Neuronal stem cell (in vitro differentiated cells): ENCODE measurements at regions not wholly inside any gene's neighbourhood (a gene's known extent, or its start where the extent isn't known, plus 50 kb on each side); places are given as distances from the start of the nearest gene placed in this dataset.

Source experiments
- DNase-seq: peaks from one replicate; pipeline ENCODE4 v3.0.0-alpha.2; 2013; ENCODE audit warnings: low spot score
- H2AFZ ChIP-seq: one replicate; pipeline ENCODE4 v1.6.1; 2013; ENCODE audit warnings: mild to moderate bottlenecking, low read length, inconsistent platforms
- H2AK5ac ChIP-seq: 2 replicates; pipeline ENCODE4 v1.6.1; 2013; ENCODE audit warnings: low read depth, mild to moderate bottlenecking, inconsistent platforms, low read length, moderate library complexity, mixed read lengths
- H2BK120ac ChIP-seq: 2 replicates; pipeline ENCODE4 v1.6.1; 2013; ENCODE audit warnings: low read depth, mild to moderate bottlenecking, inconsistent platforms, low read length, moderate library complexity, mixed read lengths
- H2BK12ac ChIP-seq: one replicate; pipeline ENCODE4 v1.6.1; 2013; ENCODE audit warnings: low read length, inconsistent platforms
- H2BK15ac ChIP-seq: 2 replicates; pipeline ENCODE4 v1.6.1; 2013; ENCODE audit warnings: mild to moderate bottlenecking, low read length, inconsistent platforms, mixed read lengths
- H2BK5ac ChIP-seq: one replicate; pipeline ENCODE4 v1.6.1; 2013; ENCODE audit warnings: inconsistent platforms, mild to moderate bottlenecking, low read length, moderate library complexity
- H3K14ac ChIP-seq: one replicate; pipeline ENCODE4 v1.6.1; 2013; ENCODE audit warnings: low read length, inconsistent platforms
- H3K18ac ChIP-seq: 2 replicates; pipeline ENCODE4 v1.6.1; 2013; ENCODE audit warnings: low read length, inconsistent platforms
- H3K23ac ChIP-seq: 2 replicates; pipeline ENCODE4 v1.6.1; 2013; ENCODE audit warnings: low read depth, mild to moderate bottlenecking, mixed read lengths, low read length, inconsistent platforms; ENCODE audit not compliant: poor library complexity
- H3K27ac ChIP-seq: replicated peaks from 3 replicates; pipeline ENCODE4 v1.5.1; 2013; ENCODE audit warnings: low read length, inconsistent platforms
- H3K27me3 ChIP-seq, 3 experiments: 2 replicates each; pipeline ENCODE4 v1.6.1; 2013; ENCODE audit warnings: low read length in 3 of 3, mild to moderate bottlenecking in 2 of 3, inconsistent platforms in 1 of 3, low read depth in 1 of 3, mixed read lengths in 1 of 3, moderate library complexity in 1 of 3; ENCODE audit not compliant: control insufficient read depth in 3 of 3, insufficient read depth in 3 of 3
- H3K36me3 ChIP-seq, 2 donors: replicated peaks in 1 of 2; 2 replicates each; pipeline ENCODE4 v1.6.1; 2013; ENCODE audit warnings: low read length in 2 of 2; ENCODE audit not compliant: control insufficient read depth in 2 of 2, insufficient read depth in 2 of 2
- H3K4ac ChIP-seq: 2 replicates; pipeline ENCODE4 v1.6.1; 2013; ENCODE audit warnings: inconsistent platforms, mild to moderate bottlenecking, low read length, moderate library complexity
- H3K4me1 ChIP-seq, 2 donors: 1 replicate in 1 of 2; 2 replicates in 1 of 2; pipeline ENCODE4 v1.6.1; 2013; ENCODE audit warnings: low read length in 2 of 2, low read depth in 1 of 2; ENCODE audit not compliant: control insufficient read depth in 2 of 2, insufficient read depth in 1 of 2
- H3K4me2 ChIP-seq: one replicate; pipeline ENCODE4 v1.6.1; 2013; ENCODE audit warnings: mild to moderate bottlenecking, low read length, inconsistent platforms; ENCODE audit not compliant: insufficient read depth, poor library complexity, severe bottlenecking
- H3K4me3 ChIP-seq, 2 donors: 2 replicates each; pipeline ENCODE4 v1.5.1; 2013; ENCODE audit warnings: low read length in 2 of 2, mild to moderate bottlenecking in 2 of 2, inconsistent platforms in 1 of 2, moderate library complexity in 1 of 2
- H3K79me1 ChIP-seq: one replicate; pipeline ENCODE4 v1.6.1; 2013; ENCODE audit warnings: low read depth, mild to moderate bottlenecking, inconsistent platforms, low read length, moderate library complexity
- H3K9ac ChIP-seq: one replicate; pipeline ENCODE4 v1.6.1; 2013; ENCODE audit warnings: mild to moderate bottlenecking, low read depth, low read length, inconsistent platforms; ENCODE audit not compliant: poor library complexity
- H3K9me3 ChIP-seq, 2 donors: replicated peaks in 1 of 2; 2 replicates each; pipeline versions ENCODE3 to v1.6.1; 2013; ENCODE audit warnings: low read length in 2 of 2, mild to moderate bottlenecking in 2 of 2, inconsistent platforms in 1 of 2, low read depth in 1 of 2, mixed read lengths in 1 of 2, moderate library complexity in 1 of 2; ENCODE audit not compliant: control insufficient read depth in 2 of 2, insufficient read depth in 1 of 2
- H4K8ac ChIP-seq: one replicate; pipeline ENCODE4 v1.6.1; 2013; ENCODE audit warnings: low read depth, mild to moderate bottlenecking, inconsistent platforms, low read length, moderate library complexity
- H4K91ac ChIP-seq: one replicate; pipeline ENCODE4 v1.6.1; 2013; ENCODE audit warnings: low read length, low read depth, mild to moderate bottlenecking, inconsistent platforms; ENCODE audit not compliant: poor library complexity
- WGBS, 2 donors: extraction: QIAGEN DNeasy Blood & Tissue Kit; methylation state at CpG; one replicate each; pipeline ENCODE4 v1.1.7; 2013; ENCODE audit warnings: missing lambda C conversion rate in 2 of 2, mixed read lengths in 1 of 2; ENCODE audit not compliant: insufficient read length in 2 of 2, insufficient replicate concordance in 1 of 2; ENCODE audit errors: extremely low coverage in 2 of 2; 5-methylcytosine and 5-hydroxymethylcytosine counted together

DNA sequence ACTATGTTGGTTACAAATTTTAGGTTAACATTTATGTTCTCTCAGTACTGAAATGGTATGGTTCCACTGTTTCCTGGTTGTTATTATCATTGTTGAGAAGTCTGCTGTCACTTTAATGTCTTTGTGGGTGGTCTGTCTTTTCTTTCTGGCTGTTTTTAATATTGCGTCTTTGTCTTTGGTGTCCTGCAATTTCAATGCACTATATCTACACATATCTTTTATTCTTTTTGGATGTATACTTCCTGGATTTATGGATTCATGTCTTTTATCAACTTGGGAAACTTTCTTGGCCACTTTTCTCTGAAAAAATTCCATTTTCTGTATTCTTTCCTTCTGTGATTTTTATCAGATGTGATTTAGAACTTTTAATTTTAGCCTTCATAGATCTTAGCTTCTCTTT, 250.2 kb downstream of the BUB3 start:
- no peaks in the 10 kb centered on the region for H3K4me1 ChIP-seq
- H2BK5ac ChIP-seq: no peak overlapping the region
- H2BK120ac ChIP-seq: no peak overlapping the region
- H3K27ac ChIP-seq: no peak overlapping the region
- no peak overlapping the region for H2BK15ac ChIP-seq
- no peak overlapping the region for H4K8ac ChIP-seq
- no peak overlapping the region for H3K9ac ChIP-seq
- H2BK12ac ChIP-seq: no peak overlapping the region
- H3K27me3 ChIP-seq: no peaks in the 10 kb centered on the region
- DNase-seq: no peak
- no peak overlapping the region for H3K4me2 ChIP-seq
- H4K91ac ChIP-seq: no peak overlapping the region
- H3K79me1 ChIP-seq: no peaks in the 10 kb centered on the region
- H3K23ac ChIP-seq: no peak overlapping the region
- H3K18ac ChIP-seq: no peak overlapping the region
- WGBS, 2 donors: no CpG with 5 or more reads among the region's 1 CpG
- no peak overlapping the region for H3K4ac ChIP-seq
- no peaks in the 10 kb centered on the region for H3K36me3 ChIP-seq
- H2AFZ ChIP-seq: no peak overlapping the region
- H3K14ac ChIP-seq: no peak overlapping the region
- H3K9me3 ChIP-seq: peaks cover 2 to 6% of the 10 kb centered on the region in 2 donors
- no peak overlapping the region for H3K4me3 ChIP-seq
- H2AK5ac ChIP-seq: no peak overlapping the region

DNA sequence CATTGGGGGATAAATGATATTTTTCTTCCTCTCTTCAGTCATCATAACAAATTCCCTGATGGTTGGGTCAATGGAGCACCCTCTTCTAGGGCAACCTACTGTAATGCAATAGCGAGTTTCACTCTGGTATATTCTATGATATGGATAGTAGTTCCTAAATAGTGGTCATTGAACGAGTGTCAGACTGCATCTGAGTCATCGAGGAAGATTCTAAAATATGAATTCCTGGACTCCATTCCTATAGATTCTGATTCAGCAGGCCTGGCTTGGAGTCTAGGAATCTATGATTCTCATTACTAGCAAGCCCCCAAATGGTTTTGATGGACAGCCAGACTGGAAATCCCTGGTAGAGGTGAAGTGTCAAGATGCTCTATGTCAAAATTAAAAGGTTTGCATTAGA, 254.5 kb downstream of the BUB3 start:
- Histone ChIP-seq H3K4ac (no peak overlapping the region), H3K23ac (no peak overlapping the region), H3K9ac (no peak overlapping the region), H4K91ac (no peak overlapping the region), H2AK5ac (no peak overlapping the region), H3K27ac (no peak overlapping the region), H2BK15ac (no peak overlapping the region), H3K36me3 (no peaks in the 10 kb centered on the region), H3K4me2 (no peak overlapping the region), H2BK12ac (no peak overlapping the region), H3K14ac (no peak overlapping the region), H3K79me1 (no peaks in the 10 kb centered on the region), H4K8ac (no peak overlapping the region), H2BK120ac (no peak overlapping the region), H3K9me3 (peaks cover 2 to 3% of the 10 kb centered on the region in 2 donors), H3K4me1 (no peaks in the 10 kb centered on the region), H2BK5ac (no peak overlapping the region), H3K4me3 (no peak overlapping the region), H3K18ac (no peak overlapping the region), H3K27me3 (no peaks in the 10 kb centered on the region), H2AFZ (no peak overlapping the region)
- no CpG with 5 or more reads among the region's 3 CpGs for WGBS, 2 donors
- DNase-seq: no peak

DNA sequence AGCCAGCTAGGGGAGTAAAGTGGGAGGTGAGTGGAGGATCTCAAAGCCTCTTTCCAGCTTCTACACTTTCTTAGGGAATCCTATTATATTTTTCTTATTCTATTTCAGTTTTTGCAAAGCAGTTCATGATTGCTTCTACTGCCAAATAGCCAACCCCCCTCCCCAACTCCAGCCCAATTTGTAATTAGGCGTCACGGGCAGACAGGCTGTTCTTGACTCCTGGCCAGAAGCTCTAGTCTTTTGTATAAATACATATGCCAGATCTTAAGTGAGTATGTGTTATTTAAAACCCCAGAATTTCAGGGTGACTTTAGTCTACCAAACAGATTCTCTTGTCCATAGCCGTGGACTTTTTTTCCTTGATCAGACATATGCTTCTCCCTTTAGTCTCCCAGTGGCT, 255.2 kb downstream of the BUB3 start:
- Histone ChIP-seq H2BK5ac (no peak overlapping the region), H2AK5ac (no peak overlapping the region), H3K79me1 (no peaks in the 10 kb centered on the region), H2BK15ac (no peak overlapping the region), H3K27me3 (no peaks in the 10 kb centered on the region), H3K4me1 (no peaks in the 10 kb centered on the region), H3K18ac (no peak overlapping the region), H4K8ac (no peak overlapping the region), H3K23ac (no peak overlapping the region), H3K27ac (no peak overlapping the region), H3K14ac (no peak overlapping the region), H2BK12ac (no peak overlapping the region), H3K4me2 (no peak overlapping the region), H3K4me3 (no peak overlapping the region), H4K91ac (no peak overlapping the region), H3K9me3 (peaks cover 2 to 3% of the 10 kb centered on the region in 2 donors), H2BK120ac (no peak overlapping the region), H3K9ac (no peak overlapping the region), H3K36me3 (no peaks in the 10 kb centered on the region), H3K4ac (no peak overlapping the region), H2AFZ (no peak overlapping the region)
- no peak for DNase-seq
- WGBS, 2 donors: no CpG with 5 or more reads among the region's 3 CpGs

DNA sequence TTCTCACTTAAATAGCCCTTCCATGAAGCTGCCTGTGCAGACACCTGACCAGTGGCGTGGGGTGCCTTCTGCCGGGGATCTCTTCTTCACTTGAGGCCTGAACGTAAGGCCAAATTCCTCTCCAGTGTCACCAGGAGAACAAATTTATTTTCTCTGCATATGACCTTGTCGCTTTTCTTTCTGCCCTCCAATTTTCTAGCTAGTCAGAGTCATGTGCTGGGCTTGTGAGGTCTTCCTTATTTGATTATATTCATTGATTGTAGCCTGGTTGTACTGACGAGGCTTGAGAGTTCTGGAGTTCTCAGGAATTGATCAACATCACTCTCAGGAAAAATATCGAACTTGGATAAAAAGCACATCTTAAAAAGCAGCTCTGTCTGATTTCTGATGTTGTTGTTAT, 255.7 kb downstream of the BUB3 start:
- Histone ChIP-seq H4K91ac (no peak overlapping the region), H2BK15ac (no peak overlapping the region), H3K23ac (no peak overlapping the region), H3K27ac (no peak overlapping the region), H3K4me2 (no peak overlapping the region), H2BK12ac (no peak overlapping the region), H3K14ac (no peak overlapping the region), H3K79me1 (no peaks in the 10 kb centered on the region), H3K36me3 (no peaks in the 10 kb centered on the region), H3K4ac (no peak overlapping the region), H3K18ac (no peak overlapping the region), H3K9ac (no peak overlapping the region), H2BK5ac (no peak overlapping the region), H2AFZ (no peak overlapping the region), H2AK5ac (no peak overlapping the region), H3K4me3 (no peak overlapping the region), H3K9me3 (peaks cover 0 to 3% of the 10 kb centered on the region in 2 donors), H2BK120ac (no peak overlapping the region), H3K4me1 (no peaks in the 10 kb centered on the region), H4K8ac (no peak overlapping the region), H3K27me3 (no peaks in the 10 kb centered on the region)
- whole genome bisulfite sequencing, 2 donors: no CpG with 5 or more reads among the region's 6 CpGs
- no peak for DNase-seq
